ENCODE measurements at regions not wholly inside any gene's neighbourhood (a gene's known extent, or its start where the extent isn't known, plus 50 kb on each side); places are given as distances from the start of the nearest gene placed in this dataset.

DNA sequence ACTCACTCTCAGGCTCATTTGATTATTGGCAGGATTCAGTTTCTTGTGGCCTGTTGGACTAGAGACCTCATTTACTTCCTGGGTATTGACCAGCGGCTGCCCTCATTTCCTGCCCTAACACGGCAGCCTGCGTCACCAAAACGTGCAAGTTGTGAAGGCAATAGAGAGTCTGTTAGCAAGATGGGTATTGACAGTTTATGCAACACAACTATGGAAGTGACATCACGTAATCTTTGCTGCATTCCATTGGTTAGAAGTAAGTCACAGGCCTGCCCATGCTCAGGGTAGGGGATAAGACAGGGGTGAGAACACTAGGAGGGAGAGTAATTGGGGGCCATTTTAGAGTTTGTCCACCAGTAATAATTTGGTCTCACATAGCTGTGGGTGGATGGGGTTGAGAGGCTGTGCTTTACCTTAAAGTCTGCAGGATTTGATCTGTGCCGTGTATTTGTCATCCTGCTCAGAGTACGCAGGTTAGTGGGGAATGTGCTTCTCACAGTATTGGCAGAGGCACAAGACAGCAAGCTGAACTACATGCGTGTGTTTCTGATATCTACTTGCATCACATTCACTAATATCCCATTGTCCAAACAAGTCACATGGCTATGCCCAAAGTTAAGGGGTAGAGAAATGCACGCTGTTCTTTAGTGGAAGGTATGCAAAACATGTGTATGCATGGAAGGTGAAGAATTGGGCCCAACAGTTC lies 83.3 kb downstream of the EDEM1 start:
- no peak for DNase-seq

DNA sequence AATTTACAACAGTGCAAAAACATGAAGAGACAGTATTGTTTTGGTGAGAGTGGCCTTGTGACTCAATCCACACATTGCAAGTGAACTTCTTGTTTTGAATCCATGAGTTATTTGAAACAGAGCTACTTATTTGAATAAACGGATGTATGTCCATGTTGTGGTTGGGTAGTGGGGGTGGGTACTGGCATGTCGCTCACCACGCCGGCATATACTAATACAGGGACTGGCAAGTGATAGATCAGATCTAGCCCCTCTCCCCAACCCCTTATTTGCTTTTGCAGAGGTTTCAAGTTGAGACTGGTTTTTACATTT lies 83.8 kb downstream of the EDEM1 start:
- DNase-seq: no peak

DNA sequence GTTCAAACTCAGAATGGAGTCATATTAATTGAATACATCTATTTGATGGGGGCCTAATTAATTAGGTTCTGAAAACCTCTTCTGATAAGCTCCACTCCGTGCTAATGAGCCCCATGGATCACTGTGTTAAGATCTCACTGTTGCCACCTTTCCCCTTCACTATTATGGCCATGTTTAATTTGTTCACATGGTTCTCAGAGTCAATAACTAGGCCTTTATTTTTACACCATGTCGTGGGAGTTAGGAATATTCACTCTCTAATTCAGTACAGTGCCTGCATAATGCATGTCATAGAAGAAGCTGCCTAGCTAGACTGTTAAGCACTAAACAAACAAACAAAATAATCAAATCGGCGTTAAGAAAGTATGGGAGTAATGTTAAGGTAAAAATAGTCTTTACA lies 84.9 kb downstream of the EDEM1 start:
- no peak for DNase-seq

DNA sequence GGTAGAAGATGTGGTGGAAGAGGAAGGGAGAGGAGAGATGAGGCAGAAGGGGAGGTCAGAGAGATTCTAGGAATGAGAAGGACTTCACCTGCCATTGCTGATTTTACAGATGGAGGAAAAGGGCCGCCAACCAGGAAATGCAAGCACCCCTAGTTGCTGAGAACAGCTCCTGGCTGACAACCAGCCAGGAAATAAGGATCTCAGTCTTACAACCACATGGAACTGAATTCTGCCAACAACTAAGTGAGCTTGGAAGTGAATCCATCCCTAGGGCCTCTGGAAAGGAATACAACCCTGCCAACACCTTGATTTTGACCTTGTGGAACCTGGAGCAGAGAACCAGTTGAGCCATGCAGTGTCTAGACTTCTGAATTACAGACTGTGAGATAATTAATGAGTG lies 86.6 kb downstream of the EDEM1 start:
- DNase-seq: no peak

DNA sequence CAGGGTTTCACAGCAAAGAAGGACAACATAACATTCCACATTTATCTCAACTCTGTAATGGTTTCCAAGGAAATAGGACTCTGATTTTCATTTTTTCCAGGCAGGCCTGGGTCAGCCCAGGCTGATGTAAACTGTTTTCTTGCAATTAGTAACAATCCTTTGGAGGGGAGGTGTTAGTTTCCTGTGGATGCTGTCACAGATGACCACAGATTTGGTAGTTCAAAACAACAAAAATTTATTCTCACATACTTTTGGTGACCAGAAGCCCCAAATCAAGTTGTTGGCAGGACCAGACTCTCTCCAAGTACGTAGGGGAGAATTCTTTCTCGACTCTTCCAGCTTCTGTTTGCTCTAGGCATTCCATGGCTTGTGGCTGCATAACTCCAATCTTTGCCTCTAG lies 88.0 kb downstream of the EDEM1 start:
- no peak for DNase-seq

DNA sequence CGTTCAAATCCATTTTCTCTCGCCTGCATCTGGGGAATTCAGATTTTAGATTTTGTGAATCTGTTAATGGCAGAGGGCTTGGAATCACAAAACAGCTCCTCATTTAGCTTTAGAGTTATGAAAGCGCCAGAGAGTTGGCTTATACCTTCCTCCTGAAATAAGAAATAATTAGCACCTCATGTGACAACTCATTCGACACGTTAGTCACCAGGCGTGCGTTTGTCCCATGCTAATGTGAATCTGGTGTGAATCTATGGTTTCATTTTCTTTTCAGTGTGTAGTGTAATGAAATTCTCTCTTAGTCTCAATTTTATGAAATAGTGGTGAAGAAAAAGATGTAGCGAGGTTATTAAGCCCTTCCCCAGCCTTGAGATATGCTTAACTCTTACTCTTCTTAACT lies 89.4 kb downstream of the EDEM1 start:
- DNase-seq: no peak

DNA sequence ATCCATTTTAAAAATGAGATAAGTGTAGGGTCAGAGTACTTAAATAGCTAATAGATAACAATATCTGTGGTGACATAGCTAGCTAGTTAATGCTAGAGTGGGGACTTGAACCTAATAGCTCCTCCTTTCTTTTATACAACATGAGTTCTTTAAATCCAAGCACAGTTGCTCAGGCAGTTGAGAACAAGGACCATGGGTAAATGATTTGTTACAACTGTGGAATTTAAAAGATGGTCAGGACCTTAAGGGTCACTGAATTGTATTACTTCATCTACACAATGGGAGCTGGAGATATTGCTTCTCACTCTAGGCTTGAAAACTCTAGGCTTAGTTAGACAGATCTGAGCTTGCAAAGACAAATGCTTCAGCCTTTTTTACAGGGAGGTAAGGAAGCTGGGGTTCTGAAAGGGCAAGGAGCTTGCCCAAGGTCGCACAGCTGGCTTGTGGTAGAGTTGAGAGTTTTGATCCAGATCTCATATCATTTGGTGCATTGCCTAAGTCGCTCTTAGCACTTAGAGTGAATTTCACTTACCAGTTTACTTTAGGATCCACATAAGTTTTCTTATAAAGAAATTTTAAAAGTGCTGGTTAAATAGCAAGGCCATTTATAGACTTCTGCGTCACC lies 90.2 kb downstream of the EDEM1 start:
- DNase-seq: no peak

DNA sequence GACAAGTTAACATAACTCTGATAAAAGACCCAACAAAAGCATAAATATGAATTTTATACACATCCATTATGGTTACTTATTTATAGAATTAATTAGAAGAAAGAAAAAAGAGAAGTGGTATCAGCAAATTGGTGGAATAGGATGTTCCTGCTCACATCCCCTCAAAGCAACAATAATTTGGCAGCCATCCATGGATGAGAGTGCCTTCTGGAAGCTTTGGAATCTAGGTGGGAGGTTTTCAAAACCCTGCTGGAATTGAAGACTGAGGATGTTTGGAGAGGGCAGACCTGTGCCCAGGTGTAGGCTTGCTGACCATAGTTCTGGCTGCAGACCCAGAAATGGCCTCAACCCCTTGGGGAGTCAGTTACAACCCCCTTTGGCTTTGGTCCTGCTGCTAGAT lies 91.2 kb downstream of the EDEM1 start:
- DNase-seq: no peak

DNA sequence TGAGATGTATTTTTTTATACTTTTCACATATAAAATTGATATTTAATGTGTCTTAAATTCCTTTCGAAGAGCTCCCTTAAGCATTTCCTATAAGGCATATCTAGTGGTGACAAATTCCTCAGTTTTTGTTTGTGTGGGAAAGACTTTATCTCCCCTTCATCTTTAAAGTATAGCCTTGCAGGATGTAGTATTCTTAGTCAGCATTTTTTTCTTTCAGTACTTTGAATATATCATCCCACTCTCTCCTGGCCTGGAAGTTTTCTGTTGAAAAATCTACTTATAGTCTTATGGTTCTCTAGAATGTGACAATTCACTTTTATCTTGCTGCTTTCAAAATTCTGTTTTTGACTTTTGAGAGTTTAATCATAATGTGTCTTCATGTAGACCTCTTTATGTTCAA lies 95.2 kb downstream of the EDEM1 start:
- no peak for DNase-seq

DNA sequence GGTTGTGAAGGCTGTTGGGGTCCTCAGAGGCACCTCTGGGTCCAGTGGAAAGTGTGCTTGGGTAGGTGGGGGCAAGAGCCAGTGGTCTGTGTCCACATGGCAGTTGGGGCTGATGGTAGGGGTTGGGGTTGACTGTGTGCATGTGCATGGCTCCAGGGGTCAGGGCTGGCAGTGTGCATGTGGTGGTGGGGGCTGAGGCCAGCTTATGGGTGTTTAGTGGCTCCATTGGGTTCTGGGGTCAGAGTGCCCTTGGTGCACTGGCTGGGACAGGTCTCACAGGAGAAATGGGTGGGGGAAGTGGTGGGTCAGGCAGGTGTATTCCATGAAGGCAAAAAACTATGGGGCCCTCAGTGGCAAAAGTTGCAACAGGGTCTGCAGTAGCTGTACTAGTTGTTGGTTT lies 97.9 kb downstream of the EDEM1 start:
- no peak for DNase-seq

DNA sequence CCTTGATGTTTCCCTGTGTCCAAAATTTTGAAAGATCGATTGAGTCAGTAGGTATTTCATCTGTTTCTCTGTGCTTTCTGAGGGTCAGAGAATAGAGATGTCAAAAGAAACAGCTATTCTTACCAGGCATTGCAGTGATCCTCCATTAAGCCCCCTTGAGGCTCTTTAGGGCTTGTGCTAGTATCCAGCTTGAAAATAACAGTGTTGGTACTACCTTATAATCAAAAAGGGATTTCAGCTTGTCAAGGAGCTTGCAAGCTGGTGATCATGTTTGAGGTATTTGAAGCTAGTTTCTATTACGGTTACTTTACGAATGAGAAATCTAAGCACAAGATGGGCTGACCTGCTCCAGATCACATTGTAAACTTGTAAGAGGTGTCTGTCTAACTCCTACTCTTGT lies 103.4 kb downstream of the EDEM1 start:
- DNase-seq: no peak

DNA sequence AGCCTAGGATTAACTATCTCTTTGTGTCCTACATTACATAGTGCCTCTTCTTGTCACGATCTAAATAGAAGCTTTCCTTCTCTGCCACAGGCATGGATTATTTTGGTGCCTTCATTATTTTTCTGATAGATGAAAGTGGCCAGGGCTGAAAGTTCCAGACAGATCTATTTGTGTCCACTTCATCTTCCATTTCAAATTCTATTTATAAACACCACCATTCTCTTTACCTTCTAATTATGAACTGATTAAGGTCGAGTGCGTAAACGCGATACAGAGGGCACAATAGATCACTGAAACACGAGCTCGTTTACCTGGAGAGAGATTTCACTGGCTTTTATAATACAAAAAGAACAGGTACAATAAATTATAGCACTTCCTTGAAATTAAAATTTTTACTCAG lies 105.0 kb downstream of the EDEM1 start:
- no peak for DNase-seq

DNA sequence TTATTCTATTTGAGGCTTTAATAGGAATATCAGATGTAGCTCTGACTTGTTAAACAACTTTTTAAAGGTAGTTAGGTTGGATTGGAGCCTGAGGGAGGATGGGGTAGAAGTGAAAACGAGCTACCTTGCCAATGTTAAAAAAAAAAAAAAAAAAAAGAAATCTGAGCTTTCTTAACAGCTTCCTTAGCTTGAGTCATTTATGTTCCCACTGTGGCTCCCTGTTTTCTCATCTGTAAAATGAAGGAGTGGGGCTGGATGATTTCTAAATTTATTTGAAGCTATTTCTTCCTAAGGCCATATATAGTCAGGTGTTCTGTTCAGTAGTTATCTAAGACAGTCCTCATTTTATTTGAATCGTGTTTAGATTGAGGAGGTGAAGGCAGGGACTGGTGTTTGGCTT lies 105.7 kb downstream of the EDEM1 start:
- DNase-seq: no peak

DNA sequence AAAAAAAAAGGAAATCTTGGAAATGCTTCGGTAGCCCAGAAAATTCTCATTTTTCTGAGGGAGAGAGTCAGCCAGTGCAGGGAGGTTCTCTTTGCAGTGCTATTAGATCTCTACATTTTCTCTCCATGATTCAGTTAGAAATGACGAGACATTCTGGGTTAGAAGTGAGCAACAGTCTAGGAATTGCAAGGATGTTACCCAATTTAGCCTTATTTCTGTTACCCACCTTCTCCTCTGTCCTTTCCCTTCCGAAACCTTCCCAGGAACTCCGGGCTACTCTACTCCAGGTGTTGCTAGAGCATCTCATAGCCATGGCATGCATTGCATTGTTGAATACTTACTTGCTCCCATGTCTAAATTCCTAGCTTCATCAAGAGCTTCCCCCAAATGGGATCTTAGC lies 106.8 kb downstream of the EDEM1 start:
- DNase-seq: no peak

DNA sequence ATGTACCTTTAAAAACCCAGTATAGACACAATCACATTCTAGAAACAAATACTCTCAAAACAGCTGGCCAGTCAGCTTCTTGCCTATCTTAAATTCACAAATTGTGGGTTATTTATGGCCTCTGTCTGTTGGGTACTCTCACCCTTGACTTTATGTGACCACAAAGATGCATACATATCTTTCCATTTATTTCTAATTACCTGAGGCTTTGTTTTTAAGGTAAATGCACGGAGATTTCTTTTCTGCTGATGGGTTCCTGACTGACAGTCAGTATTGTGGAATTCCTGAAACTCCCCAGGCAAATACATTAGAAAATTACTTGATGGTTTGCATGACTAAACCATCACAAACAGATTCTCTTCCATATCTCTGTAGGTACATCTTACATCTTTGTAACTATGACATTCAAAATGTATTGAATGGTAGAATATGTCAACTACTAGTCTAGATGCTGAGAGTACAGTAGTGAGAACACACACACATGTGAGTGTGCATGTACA lies 107.7 kb downstream of the EDEM1 start:
- DNase-seq: no peak

DNA sequence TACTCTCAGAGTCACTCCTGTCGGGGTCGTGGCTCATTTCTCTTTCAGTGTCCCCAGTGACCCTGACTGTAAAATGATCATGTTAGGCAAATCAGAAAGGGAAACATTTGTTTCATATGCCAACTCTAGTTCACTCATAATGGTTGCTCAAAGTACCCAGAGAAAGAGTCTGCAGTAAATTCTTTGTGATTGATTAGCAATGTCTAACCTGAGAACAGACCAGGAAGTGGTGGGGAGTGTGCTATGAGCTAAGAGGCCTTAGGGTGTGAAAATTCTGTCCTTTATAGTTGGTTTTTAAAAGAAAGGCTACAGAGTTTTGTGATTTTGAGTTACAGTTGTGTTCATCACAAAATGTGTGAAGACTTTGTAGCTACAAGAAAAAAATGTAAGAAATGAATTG lies 108.9 kb downstream of the EDEM1 start:
- no peak for DNase-seq

DNA sequence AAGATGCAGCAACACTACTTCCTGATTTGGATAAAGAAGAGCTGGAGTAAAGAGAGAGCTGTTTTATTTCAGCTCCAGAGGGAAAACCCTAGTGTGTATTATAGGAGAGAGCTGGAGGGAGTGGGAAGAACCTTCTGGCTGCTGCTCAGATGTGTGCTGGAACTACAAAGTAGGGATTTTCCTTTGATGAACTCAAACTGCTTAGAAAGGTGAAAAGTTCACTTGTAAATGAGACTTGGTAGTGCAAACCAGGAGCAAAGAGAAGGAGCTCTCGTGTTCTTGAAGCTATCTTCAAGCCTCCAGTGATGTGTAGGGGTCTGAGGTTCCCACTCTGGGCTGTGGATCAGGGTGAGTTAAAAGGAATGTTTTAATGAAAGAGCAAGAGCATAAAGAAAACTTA lies 110.4 kb downstream of the EDEM1 start:
- DNase-seq: no peak

DNA sequence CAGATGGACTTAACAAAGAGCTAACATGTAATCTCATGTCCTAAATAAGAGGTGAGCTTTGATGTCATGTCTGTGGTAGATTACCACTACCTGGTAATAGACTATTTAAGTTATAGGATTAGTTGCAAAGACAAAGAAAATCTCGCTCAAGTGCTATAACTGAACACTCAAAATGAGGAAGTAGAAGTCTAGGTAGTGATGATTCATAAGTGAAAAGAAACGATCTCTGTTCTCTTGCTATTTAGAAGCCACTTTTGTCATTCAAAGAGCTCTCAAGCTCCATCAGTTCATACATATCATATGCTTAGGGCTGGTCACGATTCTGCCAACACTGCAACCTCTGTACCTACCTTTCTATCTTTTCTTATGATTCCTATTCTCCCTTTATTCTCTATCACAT lies 110.9 kb downstream of the EDEM1 start:
- DNase-seq: no peak

DNA sequence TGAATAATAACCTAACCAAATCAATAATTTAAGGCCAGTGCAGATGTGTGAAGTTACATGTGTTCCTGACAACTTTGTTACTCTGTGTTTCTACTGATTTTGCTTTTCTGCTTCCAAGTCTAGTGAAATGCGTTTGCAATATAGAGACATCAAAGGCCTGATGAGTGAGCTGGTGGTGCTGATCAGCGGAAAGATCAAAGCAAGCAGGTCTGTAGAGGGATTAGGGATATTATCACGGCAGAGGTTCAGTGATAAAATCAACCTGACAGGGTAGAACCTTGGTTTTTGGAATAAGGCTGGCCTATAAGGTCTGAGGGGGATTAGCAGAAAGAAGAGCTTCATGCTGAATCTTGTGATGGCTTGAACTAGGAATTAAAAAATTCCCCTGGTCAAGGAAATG lies 111.7 kb downstream of the EDEM1 start:
- DNase-seq: no peak

DNA sequence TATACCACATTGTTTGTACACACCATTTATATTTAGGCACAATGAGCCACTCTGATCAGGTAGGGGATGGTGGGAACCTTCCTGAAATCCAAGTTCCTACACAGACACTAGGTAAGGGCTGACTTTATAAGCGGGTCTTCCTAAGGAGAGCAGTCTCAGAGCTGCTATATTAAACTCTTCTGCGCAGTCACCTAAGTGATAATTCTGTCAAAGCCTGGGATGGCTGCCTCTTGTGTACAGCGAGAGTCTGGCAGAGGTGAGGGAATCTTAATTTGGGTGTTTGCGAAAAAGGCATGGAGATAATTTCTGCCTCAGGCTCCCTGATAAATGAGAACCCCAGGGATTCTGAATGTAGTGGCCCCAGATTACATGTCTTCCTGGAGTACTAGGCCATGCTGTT lies 113.1 kb downstream of the EDEM1 start:
- DNase-seq: no peak

DNA sequence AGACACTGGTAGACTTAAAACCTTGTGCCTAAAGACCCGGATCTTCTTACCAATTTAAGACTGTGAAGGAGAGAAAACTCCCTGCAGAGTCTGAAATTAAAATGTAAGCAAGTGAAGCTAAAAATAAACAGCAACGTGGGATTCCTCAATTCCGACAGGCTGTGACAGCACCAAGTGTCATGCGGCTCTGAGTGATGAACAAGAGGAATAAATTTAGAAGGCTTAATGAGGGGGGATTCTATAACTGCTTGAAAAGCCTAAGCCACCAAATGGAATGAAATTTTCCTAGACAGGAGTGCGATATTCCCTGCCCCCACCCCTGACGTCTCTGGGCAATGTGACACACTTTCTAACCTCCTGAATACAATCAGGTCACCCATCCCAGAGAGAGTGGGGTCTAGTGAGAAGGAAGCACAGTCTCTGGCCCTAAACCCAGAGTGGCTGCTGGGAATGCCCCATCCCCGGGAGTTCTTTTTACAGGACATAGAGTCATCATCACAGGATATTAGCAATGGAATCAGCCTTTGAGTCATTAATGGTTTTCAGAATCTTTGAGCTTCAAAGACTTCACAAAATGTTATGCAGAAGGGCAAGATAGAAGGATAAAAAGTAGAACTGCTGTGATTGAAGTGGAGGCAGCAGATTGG lies 114.3 kb downstream of the EDEM1 start:
- DNase-seq: no peak

DNA sequence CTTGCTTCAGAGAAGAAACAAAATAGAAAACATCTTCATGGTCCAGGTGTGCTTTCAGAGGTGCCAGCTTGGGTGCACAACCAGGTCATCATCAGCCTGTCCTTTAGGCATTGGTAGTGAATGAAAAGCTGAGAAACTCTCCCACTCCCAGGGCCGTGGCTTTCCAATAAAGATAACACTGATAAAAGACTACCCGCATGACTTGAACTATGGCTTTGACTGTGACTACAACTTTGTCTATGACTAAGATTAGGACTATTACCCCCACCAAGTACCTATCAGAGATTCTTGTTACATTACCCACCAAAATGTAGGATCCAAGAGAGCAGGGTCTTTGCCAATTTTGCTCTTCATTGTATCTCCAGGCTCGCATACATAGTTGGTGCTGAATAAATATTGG lies 115.2 kb downstream of the EDEM1 start:
- no peak for DNase-seq

DNA sequence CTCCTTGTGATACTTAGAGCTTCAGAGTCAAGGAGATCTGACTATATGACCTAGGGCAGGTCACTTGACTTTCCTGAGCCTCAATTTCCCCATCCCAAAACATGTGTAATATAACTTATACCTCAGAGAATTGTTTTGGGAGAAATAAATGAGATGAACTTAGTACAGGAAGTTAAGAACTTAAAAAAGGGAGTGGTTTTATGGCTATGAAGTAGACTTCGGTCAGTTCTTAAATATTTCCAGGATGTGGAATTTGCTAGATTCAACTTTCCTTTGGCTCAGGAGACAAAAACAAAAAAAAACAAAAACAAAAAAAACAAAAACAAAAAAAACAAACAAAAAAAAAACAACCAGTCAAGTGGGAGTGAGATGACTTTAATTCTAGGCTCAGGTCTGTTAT lies 116.7 kb downstream of the EDEM1 start:
- no peak for DNase-seq

DNA sequence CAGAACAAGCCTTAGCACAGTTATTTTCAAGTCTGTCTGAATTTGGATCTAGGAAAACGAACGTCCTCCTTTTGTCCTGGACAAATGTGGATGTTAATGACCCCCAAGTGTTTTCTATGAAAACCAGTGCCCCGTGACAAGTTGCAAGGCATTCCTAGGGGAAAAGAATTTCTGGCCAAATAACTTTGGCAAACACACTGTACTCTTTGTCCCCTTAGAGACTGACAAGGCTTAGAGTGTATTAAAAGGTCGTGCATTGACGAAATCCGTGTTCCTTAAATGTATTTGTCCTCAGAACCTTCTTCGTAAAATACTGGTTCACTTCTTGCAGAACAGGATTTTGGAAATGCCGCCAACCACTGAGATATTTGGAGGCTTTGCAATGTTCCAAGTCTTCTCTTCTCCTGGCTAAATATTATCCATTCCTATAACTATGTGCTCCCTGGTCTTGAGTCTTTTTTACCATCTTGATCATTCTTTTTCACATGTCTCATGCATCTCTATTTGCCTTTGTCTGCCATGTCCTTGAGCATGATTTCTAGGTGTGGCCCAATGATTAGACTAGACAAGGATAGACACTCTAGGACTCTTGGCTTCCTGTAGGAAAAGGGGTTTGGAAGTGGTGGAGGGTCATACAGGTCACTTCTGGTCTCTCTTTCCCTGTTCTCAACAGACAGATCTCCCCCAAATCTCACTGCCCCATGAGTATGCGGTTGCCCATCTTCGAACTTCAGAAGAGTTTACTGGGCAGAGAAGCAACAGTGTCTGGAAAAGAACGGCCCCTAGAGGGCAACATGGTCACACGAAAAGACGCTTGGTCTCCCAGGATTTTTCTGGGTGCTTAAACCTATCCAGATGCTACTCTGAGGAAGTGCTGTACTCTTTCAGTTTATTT lies 117.5 kb downstream of the EDEM1 start:
- peak; percentile 64 for DNase-seq

Data from activated CD8-positive, alpha-beta memory T cell treated with anti-CD3 and anti-CD28 coated beads, Interleukin-2, amount 50 U/mL, for 48 hours (primary cell).